H9 (cell line): ENCODE measurements at regions not wholly inside any gene's neighbourhood (a gene's known extent, or its start where the extent isn't known, plus 50 kb on each side); places are given as distances from the start of the nearest gene placed in this dataset.

Experiments used
- DNase-seq: peaks from one replicate; pipeline ENCODE4 v3.0.0-alpha.2; 2017
- H2AFZ ChIP-seq: one replicate; pipeline ENCODE4 v1.6.1; 2013; ENCODE audit warnings: mild to moderate bottlenecking, low read length, control low read depth, moderate library complexity
- H2AK5ac ChIP-seq: 2 replicates; pipeline ENCODE4 v1.6.1; 2013; ENCODE audit warnings: low read length, control low read depth, mixed read lengths; ENCODE audit not compliant: insufficient read length
- H2BK120ac ChIP-seq: one replicate; pipeline ENCODE4 v1.6.1; 2013; ENCODE audit warnings: low read depth, mild to moderate bottlenecking, low read length, control low read depth, inconsistent platforms; ENCODE audit not compliant: poor library complexity, severe bottlenecking
- H2BK12ac ChIP-seq: 2 replicates; pipeline ENCODE4 v1.6.1; 2013; ENCODE audit warnings: low read length, control low read depth, mixed read lengths, low read depth; ENCODE audit not compliant: insufficient read length
- H2BK15ac ChIP-seq: 2 replicates; pipeline ENCODE4 v1.6.1; 2013; ENCODE audit warnings: low read depth, low read length, control low read depth
- H2BK20ac ChIP-seq: one replicate; pipeline ENCODE4 v1.6.1; 2013; ENCODE audit warnings: low read depth, mild to moderate bottlenecking, low read length, control low read depth, inconsistent platforms; ENCODE audit not compliant: poor library complexity, severe bottlenecking
- H2BK5ac ChIP-seq: 2 replicates; pipeline ENCODE4 v1.6.1; 2013; ENCODE audit warnings: low read length, control low read depth, mixed read lengths; ENCODE audit not compliant: insufficient read length
- H3K14ac ChIP-seq: 2 replicates; pipeline ENCODE4 v1.6.1; 2013; ENCODE audit warnings: low read length, control low read depth; ENCODE audit not compliant: insufficient read depth
- H3K18ac ChIP-seq: 2 replicates; pipeline ENCODE4 v1.6.1; 2013; ENCODE audit warnings: low read depth, mild to moderate bottlenecking, mixed read lengths, low read length, control low read depth; ENCODE audit not compliant: insufficient read length
- H3K23ac ChIP-seq: 2 replicates; pipeline ENCODE4 v1.6.1; 2013; ENCODE audit warnings: low read length, control low read depth, mixed read lengths, low read depth; ENCODE audit not compliant: insufficient read length
- H3K23me2 ChIP-seq: 2 replicates; pipeline ENCODE4 v1.6.1; 2013; ENCODE audit warnings: low read depth, mild to moderate bottlenecking, mixed read lengths, low read length, control low read depth; ENCODE audit not compliant: insufficient read length, poor library complexity, severe bottlenecking
- H3K27ac ChIP-seq: 2 replicates; pipeline ENCODE4 v1.5.1; 2013; ENCODE audit warnings: low read length, control low read depth, mixed read lengths, low read depth; ENCODE audit not compliant: insufficient read length
- H3K27me3 ChIP-seq: 2 replicates; pipeline ENCODE4 v1.6.1; 2013; ENCODE audit warnings: low read length, control low read depth, inconsistent platforms; ENCODE audit not compliant: insufficient read depth
- H3K4ac ChIP-seq: 2 replicates; pipeline ENCODE4 v1.6.1; 2013; ENCODE audit warnings: low read depth, mild to moderate bottlenecking, control low read depth, inconsistent platforms, low read length, moderate library complexity
- H3K4me1 ChIP-seq: 2 replicates; pipeline ENCODE4 v1.6.1; 2013; ENCODE audit warnings: low read length, control low read depth, inconsistent platforms; ENCODE audit not compliant: insufficient read depth
- H3K4me2 ChIP-seq: 2 replicates; pipeline ENCODE4 v1.6.1; 2013; ENCODE audit warnings: low read length, control low read depth, mixed read lengths; ENCODE audit not compliant: insufficient read length, insufficient read depth
- H3K56ac ChIP-seq: 2 replicates; pipeline ENCODE4 v1.6.1; 2013; ENCODE audit warnings: low read depth, mild to moderate bottlenecking, mixed read lengths, low read length, control low read depth; ENCODE audit not compliant: insufficient read length
- H3K79me1 ChIP-seq: 2 replicates; pipeline ENCODE4 v1.6.1; 2013; ENCODE audit warnings: low read depth, mild to moderate bottlenecking, moderate library complexity, low read length, control low read depth, inconsistent platforms; ENCODE audit not compliant: insufficient read depth, poor library complexity, severe bottlenecking
- H3K79me2 ChIP-seq: 2 replicates; pipeline ENCODE4 v1.6.1; 2013; ENCODE audit warnings: low read length, control low read depth, inconsistent platforms; ENCODE audit not compliant: insufficient read depth
- H3K9ac ChIP-seq: 2 replicates; pipeline ENCODE4 v1.6.1; 2013; ENCODE audit warnings: low read length, control low read depth, mixed read lengths; ENCODE audit not compliant: insufficient read length; ENCODE audit errors: extremely low read depth
- H3K9me3 ChIP-seq: one replicate; pipeline ENCODE4 v1.6.1; 2013; ENCODE audit warnings: low read depth, low read length, inconsistent platforms; ENCODE audit not compliant: control insufficient read depth
- H3T11ph ChIP-seq: one replicate; pipeline ENCODE4 v1.6.1; 2013; ENCODE audit warnings: mild to moderate bottlenecking, low read length, control low read depth, inconsistent platforms
- H4K20me1 ChIP-seq: one replicate; pipeline ENCODE4 v1.6.1; 2013; ENCODE audit not compliant: control insufficient read depth, insufficient read length, insufficient read depth
- H4K5ac ChIP-seq: 2 replicates; pipeline ENCODE4 v1.6.1; 2013; ENCODE audit warnings: low read depth, mild to moderate bottlenecking, mixed read lengths, low read length, control low read depth; ENCODE audit not compliant: insufficient read length
- H4K8ac ChIP-seq: replicated peaks from 2 replicates; pipeline ENCODE4 v1.6.1; 2013; ENCODE audit warnings: low read length, control low read depth, mixed read lengths, low read depth; ENCODE audit not compliant: insufficient read length
- H4K91ac ChIP-seq: 2 replicates; pipeline ENCODE4 v1.6.1; 2013; ENCODE audit warnings: low read depth, mild to moderate bottlenecking, moderate library complexity, mixed read lengths, low read length, control low read depth; ENCODE audit not compliant: insufficient read length
- H3K27ac Mint-ChIP-seq, 3 experiments: 2 replicates in 2 of 3; 3 replicates in 1 of 3; pipeline ENCODE4 v1.8.0; 2020 to 2021; ENCODE audit warnings: mixed read lengths in 3 of 3, mild to moderate bottlenecking in 1 of 3, moderate library complexity in 1 of 3
- H3K27me3 Mint-ChIP-seq: 2 replicates; pipeline ENCODE4 v1.8.0; 2021; ENCODE audit warnings: low read depth, mild to moderate bottlenecking, moderate library complexity, mixed read lengths
- H3K36me3 Mint-ChIP-seq, 3 experiments: 2 replicates in 2 of 3; 3 replicates in 1 of 3; pipeline ENCODE4 v1.8.0; 2020 to 2021; ENCODE audit warnings: low read depth in 3 of 3, mixed read lengths in 3 of 3; ENCODE audit not compliant: insufficient read depth in 1 of 3
- H3K4me1 Mint-ChIP-seq, 2 experiments: 2 replicates each; pipeline ENCODE4 v1.8.0; 2020; ENCODE audit warnings: mixed read lengths in 2 of 2
- H3K4me3 Mint-ChIP-seq, 2 experiments: 2 replicates in 1 of 2; 3 replicates in 1 of 2; pipeline ENCODE4 v1.8.0; 2020 to 2021; ENCODE audit warnings: mild to moderate bottlenecking in 2 of 2, mixed read lengths in 2 of 2, moderate library complexity in 1 of 2
- H3K9me3 Mint-ChIP-seq, 2 experiments: 2 replicates in 1 of 2; 3 replicates in 1 of 2; pipeline ENCODE4 v1.8.0; 2020; ENCODE audit warnings: mild to moderate bottlenecking in 2 of 2, mixed read lengths in 2 of 2, moderate library complexity in 1 of 2
- WGBS: extraction: QIAGEN DNeasy Blood & Tissue Kit; methylation state at CpG from one replicate; pipeline ENCODE4 v1.1.7; 2013; ENCODE audit warnings: missing lambda C conversion rate, low lambda C conversion rate, mixed read lengths; ENCODE audit not compliant: insufficient read length; ENCODE audit errors: extremely low coverage; 5-methylcytosine and 5-hydroxymethylcytosine counted together
- TF ChIP-seq, protein P1 (sequence below): fragments of 200-600 bp; sonication (generic); conservative IDR thresholded peaks from 3 replicates; pipeline ENCODE4 v1.8.0; 2021; ENCODE audit warnings: antibody characterized with exemption, mild to moderate bottlenecking

GRCh38 chr5:61268871-61269270 lies 63.2 kb upstream of the ZSWIM6 start:
- Histone ChIP-seq H4K91ac (no peak overlapping the region), H2BK15ac (no peak overlapping the region), H2BK12ac (no peak overlapping the region), H3K14ac (no peak overlapping the region), H3K9ac (no peak overlapping the region), H3K4me1 (no peaks in the 10 kb centered on the region), H2BK120ac (no peak overlapping the region), H3K4ac (no peak overlapping the region), H2AFZ (no peak overlapping the region), H3K23me2 (no peaks in the 10 kb centered on the region), H2BK5ac (no peak overlapping the region), H3K4me2 (no peak overlapping the region), H4K8ac (no peak overlapping the region), H4K5ac (no peak overlapping the region), H3K79me1 (no peaks in the 10 kb centered on the region), H2AK5ac (no peak overlapping the region), H3K27ac (no peak overlapping the region), H3K9me3 (no peaks in the 10 kb centered on the region), H3K27me3 (no peaks in the 10 kb centered on the region), H2BK20ac (no peak overlapping the region), H3K79me2 (no peaks in the 10 kb centered on the region), H3K23ac (no peak overlapping the region), H3K18ac (no peak overlapping the region), H3T11ph (no peak overlapping the region), H4K20me1 (no peaks in the 10 kb centered on the region), H3K56ac (no peak overlapping the region)
- TF ChIP-seq, protein P1, sequence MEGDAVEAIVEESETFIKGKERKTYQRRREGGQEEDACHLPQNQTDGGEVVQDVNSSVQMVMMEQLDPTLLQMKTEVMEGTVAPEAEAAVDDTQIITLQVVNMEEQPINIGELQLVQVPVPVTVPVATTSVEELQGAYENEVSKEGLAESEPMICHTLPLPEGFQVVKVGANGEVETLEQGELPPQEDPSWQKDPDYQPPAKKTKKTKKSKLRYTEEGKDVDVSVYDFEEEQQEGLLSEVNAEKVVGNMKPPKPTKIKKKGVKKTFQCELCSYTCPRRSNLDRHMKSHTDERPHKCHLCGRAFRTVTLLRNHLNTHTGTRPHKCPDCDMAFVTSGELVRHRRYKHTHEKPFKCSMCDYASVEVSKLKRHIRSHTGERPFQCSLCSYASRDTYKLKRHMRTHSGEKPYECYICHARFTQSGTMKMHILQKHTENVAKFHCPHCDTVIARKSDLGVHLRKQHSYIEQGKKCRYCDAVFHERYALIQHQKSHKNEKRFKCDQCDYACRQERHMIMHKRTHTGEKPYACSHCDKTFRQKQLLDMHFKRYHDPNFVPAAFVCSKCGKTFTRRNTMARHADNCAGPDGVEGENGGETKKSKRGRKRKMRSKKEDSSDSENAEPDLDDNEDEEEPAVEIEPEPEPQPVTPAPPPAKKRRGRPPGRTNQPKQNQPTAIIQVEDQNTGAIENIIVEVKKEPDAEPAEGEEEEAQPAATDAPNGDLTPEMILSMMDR: no peak
- no peaks in the 10 kb centered on the region for H3K9me3 Mint-ChIP-seq
- H3K4me1 Mint-ChIP-seq: peaks cover 0 to 4% of the 10 kb centered on the region in 2 experiments; a peak in 3 of 4 replicates
- H3K27me3 Mint-ChIP-seq: no peaks in the 10 kb centered on the region; the same call in 1 of the 2 replicates
- no peaks in the 10 kb centered on the region for H3K36me3 Mint-ChIP-seq
- no peak for DNase-seq
- no CpG with 5 or more reads among the region's 2 CpGs for WGBS
- H3K4me3 Mint-ChIP-seq: no peak overlapping the region
- no peak overlapping the region for H3K27ac Mint-ChIP-seq
